ENCODE measurements at regions not wholly inside any gene's neighbourhood (a gene's known extent, or its start where the extent isn't known, plus 50 kb on each side); places are given as distances from the start of the nearest gene placed in this dataset.

DNA sequence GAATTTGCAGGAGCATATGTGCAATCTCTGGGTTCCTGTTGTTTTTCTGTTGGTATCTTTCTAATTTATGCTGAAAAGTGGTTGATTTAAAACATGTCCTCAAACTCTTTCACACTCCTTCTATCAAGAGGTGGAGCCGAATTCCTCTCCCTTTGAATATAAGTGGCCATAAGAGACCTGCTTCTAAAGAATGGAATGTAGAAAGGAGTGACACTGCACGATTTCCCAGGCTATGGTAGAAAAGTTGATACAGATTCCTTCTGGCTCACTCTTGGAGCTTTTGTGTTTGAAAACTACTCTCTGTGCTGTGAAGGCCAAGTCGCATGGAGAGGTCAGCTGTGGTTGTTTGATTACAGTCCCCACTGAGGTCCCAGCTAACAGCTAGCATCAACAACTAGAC is 613.2 kb downstream of the ETNK1 start:
- H3K4me2 ChIP-seq (replicated peaks; ENCODE audit: low read depth, low read length, poor library complexity, severe bottlenecking), result no peak overlapping the region
- no peaks in the 10 kb centered on the region for H3K27me3 Mint-ChIP-seq
- TF ChIP-seq EZH2 (IDR thresholded peaks at IDR 0.05; ENCODE audit: borderline replicate concordance, insufficient read depth, low read depth, low read length, poor library complexity, severe bottlenecking), result no peak
- TF ChIP-seq, protein P1, sequence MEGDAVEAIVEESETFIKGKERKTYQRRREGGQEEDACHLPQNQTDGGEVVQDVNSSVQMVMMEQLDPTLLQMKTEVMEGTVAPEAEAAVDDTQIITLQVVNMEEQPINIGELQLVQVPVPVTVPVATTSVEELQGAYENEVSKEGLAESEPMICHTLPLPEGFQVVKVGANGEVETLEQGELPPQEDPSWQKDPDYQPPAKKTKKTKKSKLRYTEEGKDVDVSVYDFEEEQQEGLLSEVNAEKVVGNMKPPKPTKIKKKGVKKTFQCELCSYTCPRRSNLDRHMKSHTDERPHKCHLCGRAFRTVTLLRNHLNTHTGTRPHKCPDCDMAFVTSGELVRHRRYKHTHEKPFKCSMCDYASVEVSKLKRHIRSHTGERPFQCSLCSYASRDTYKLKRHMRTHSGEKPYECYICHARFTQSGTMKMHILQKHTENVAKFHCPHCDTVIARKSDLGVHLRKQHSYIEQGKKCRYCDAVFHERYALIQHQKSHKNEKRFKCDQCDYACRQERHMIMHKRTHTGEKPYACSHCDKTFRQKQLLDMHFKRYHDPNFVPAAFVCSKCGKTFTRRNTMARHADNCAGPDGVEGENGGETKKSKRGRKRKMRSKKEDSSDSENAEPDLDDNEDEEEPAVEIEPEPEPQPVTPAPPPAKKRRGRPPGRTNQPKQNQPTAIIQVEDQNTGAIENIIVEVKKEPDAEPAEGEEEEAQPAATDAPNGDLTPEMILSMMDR (IDR thresholded peaks at IDR 0.05), result no peak
- H3K9me3 Mint-ChIP-seq (ENCODE audit: insufficient read depth), result no peaks in the 10 kb centered on the region
- no peak overlapping the region for H3K4me3 Mint-ChIP-seq
- WGBS (ENCODE audit: insufficient coverage), result 67% methylated on average over 1 of the region's 3 CpGs
- POLR2A ChIA-PET, result no interaction called here
- intact Hi-C loops (cut with micrococcal nuclease), result no loop called here
- no peaks in the 10 kb centered on the region for H3K36me3 ChIP-seq (replicated peaks in 1 of 2; ENCODE audit: control extremely low read depth in 1 of 2, control insufficient read depth in 1 of 2, extremely low read depth in 1 of 2, insufficient read depth in 2 of 2, low read length in 1 of 2)
- H4K20me1 ChIP-seq (ENCODE audit: control insufficient read depth, insufficient read depth, low read length, poor library complexity, severe bottlenecking), result no peaks in the 10 kb centered on the region
- no peak overlapping the region for H2AFZ ChIP-seq (ENCODE audit: insufficient read depth, low read depth, low read length, poor library complexity, severe bottlenecking)
- no peaks in the 10 kb centered on the region for H3K9me3 ChIP-seq (ENCODE audit: control extremely low read depth in 1 of 3, control insufficient read depth in 2 of 3, insufficient read depth in 1 of 3, low read length in 2 of 3)
- no peak overlapping the region for H3K27ac Mint-ChIP-seq
- H3K4me3 ChIP-seq (ENCODE audit: control extremely low read depth in 1 of 5, extremely low read depth in 1 of 5, insufficient read depth in 1 of 5, low read depth in 2 of 5, low read length in 4 of 5), result no peak overlapping the region
- H3K9ac ChIP-seq (ENCODE audit: low read length), result no peak overlapping the region
- H3K27me3 ChIP-seq (replicated peaks in 1 of 4; ENCODE audit: control extremely low read depth in 1 of 4, control insufficient read depth in 3 of 4, insufficient read depth in 4 of 4, low read length in 3 of 4), result no peaks in the 10 kb centered on the region
- no peaks in the 10 kb centered on the region for H3K79me2 ChIP-seq (ENCODE audit: control insufficient read depth, insufficient read depth, low read length)
- H3K4me1 ChIP-seq (ENCODE audit: control insufficient read depth in 2 of 2, insufficient read depth in 2 of 2, low read length in 2 of 2), result no peaks in the 10 kb centered on the region
- no peak overlapping the region for H3K27ac ChIP-seq (ENCODE audit: low read length in 2 of 2)
- ATAC-seq (ENCODE audit: low read depth) (no peak), DNase-seq (no peak)
- CTCF ChIA-PET, result interaction anchor here (0.8 kb wide), 1 partner anchor 1618 kb away, joined by 3 read pairs; no protein-coding TSS in a partner anchor
- no peaks in the 10 kb centered on the region for H3K4me1 Mint-ChIP-seq

DNA sequence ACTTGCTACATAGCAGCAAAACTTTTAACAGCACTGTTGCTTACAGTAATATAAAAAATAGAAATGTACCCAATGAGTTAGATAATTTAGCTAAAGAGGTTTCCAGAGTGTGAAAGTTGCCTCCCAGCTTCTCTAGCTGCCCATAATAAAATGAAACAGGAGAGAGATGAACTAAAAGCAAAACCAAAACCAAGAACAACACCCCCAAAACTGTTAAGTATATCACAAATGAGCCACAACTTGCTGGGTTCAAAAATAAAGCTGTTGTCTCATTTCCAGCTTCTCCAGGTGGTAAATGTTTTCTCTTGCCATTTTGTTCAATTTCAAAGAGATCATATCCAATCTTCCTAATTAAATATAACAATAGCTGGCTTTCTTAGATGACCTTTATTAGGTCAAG is 614.0 kb downstream of the ETNK1 start:
- no peak for DNase-seq
- Histone ChIP-seq H3K9ac (ENCODE audit: low read length) (no peak overlapping the region), H3K27ac (ENCODE audit: low read length in 2 of 2) (no peak overlapping the region), H3K27me3 (replicated peaks in 1 of 4; ENCODE audit: control extremely low read depth in 1 of 4, control insufficient read depth in 3 of 4, insufficient read depth in 4 of 4, low read length in 3 of 4) (no peaks in the 10 kb centered on the region), H3K4me1 (ENCODE audit: control insufficient read depth in 2 of 2, insufficient read depth in 2 of 2, low read length in 2 of 2) (no peaks in the 10 kb centered on the region), H2AFZ (ENCODE audit: insufficient read depth, low read depth, low read length, poor library complexity, severe bottlenecking) (no peak overlapping the region), H3K9me3 (ENCODE audit: control extremely low read depth in 1 of 3, control insufficient read depth in 2 of 3, insufficient read depth in 1 of 3, low read length in 2 of 3) (no peaks in the 10 kb centered on the region), H3K36me3 (replicated peaks in 1 of 2; ENCODE audit: control extremely low read depth in 1 of 2, control insufficient read depth in 1 of 2, extremely low read depth in 1 of 2, insufficient read depth in 2 of 2, low read length in 1 of 2) (no peaks in the 10 kb centered on the region), H3K4me3 (ENCODE audit: control extremely low read depth in 1 of 5, extremely low read depth in 1 of 5, insufficient read depth in 1 of 5, low read depth in 2 of 5, low read length in 4 of 5) (no peak overlapping the region), H4K20me1 (ENCODE audit: control insufficient read depth, insufficient read depth, low read length, poor library complexity, severe bottlenecking) (no peaks in the 10 kb centered on the region), H3K79me2 (ENCODE audit: control insufficient read depth, insufficient read depth, low read length) (no peaks in the 10 kb centered on the region), H3K4me2 (replicated peaks; ENCODE audit: low read depth, low read length, poor library complexity, severe bottlenecking) (no peak overlapping the region)
- Mint-ChIP-seq H3K9me3 (ENCODE audit: insufficient read depth) (no peaks in the 10 kb centered on the region), H3K4me3 (no peak overlapping the region), H3K27me3 (no peaks in the 10 kb centered on the region), H3K27ac (no peak overlapping the region), H3K4me1 (no peaks in the 10 kb centered on the region)
- TF ChIP-seq, protein P1 (IDR thresholded peaks at IDR 0.05), result no peak
- TF ChIP-seq EZH2 (IDR thresholded peaks at IDR 0.05; ENCODE audit: borderline replicate concordance, insufficient read depth, low read depth, low read length, poor library complexity, severe bottlenecking), result no peak
- intact Hi-C loops (cut with micrococcal nuclease), result no loop called here
- ChIA-PET CTCF (interaction anchor here (0.8 kb wide), 1 partner anchor 1617 kb away, joined by 3 read pairs; no protein-coding TSS in a partner anchor), POLR2A (no interaction called here)
- no peak for ATAC-seq (ENCODE audit: low read depth)

All from B cell (primary cell).